ENCODE measurements at regions not wholly inside any gene's neighbourhood (a gene's known extent, or its start where the extent isn't known, plus 50 kb on each side); places are given as distances from the start of the nearest gene placed in this dataset.

GRCh38 chr7:118802726-118803125 is 578.2 kb downstream of the ANKRD7 start:
- H3K36me3 ChIP-seq = no peaks in the 10 kb centered on the region
- TF ChIP-seq, protein P1, sequence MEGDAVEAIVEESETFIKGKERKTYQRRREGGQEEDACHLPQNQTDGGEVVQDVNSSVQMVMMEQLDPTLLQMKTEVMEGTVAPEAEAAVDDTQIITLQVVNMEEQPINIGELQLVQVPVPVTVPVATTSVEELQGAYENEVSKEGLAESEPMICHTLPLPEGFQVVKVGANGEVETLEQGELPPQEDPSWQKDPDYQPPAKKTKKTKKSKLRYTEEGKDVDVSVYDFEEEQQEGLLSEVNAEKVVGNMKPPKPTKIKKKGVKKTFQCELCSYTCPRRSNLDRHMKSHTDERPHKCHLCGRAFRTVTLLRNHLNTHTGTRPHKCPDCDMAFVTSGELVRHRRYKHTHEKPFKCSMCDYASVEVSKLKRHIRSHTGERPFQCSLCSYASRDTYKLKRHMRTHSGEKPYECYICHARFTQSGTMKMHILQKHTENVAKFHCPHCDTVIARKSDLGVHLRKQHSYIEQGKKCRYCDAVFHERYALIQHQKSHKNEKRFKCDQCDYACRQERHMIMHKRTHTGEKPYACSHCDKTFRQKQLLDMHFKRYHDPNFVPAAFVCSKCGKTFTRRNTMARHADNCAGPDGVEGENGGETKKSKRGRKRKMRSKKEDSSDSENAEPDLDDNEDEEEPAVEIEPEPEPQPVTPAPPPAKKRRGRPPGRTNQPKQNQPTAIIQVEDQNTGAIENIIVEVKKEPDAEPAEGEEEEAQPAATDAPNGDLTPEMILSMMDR (IDR thresholded peaks at IDR 0.05) = no peak
- H3K4me3 ChIP-seq (ENCODE audit: low read depth in 1 of 2, low read length in 1 of 2) = no peak overlapping the region
- H3K4me1 ChIP-seq (ENCODE audit: control insufficient read depth in 1 of 2, insufficient read depth in 1 of 2, low read depth in 1 of 2, low read length in 1 of 2) = no peaks in the 10 kb centered on the region
- H3K27me3 ChIP-seq = no peaks in the 10 kb centered on the region
- no peaks in the 10 kb centered on the region for H3K9me3 ChIP-seq
- no peak overlapping the region for H3K27ac ChIP-seq

DNA sequence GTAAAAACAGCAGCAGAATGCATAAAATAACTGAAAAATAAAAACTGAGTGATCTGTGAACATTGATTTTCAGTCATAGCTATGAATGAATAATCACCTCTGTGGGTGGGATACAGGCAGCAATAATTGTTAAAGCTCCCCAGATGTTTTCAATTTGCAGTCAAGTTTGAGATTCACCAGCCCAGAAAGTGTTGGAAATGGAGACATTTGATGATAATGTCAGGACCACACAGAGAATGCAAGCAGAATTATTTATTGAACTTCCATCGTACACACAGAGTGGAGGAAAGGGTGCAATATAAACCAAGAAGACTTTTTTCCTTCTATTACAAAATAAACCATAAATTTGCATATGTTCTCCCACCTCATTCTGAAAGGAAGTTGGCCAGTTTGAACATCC is 601.7 kb downstream of the ANKRD7 start:
- no peaks in the 10 kb centered on the region for H3K36me3 ChIP-seq
- TF ChIP-seq, protein P1 (IDR thresholded peaks at IDR 0.05) = no peak
- H3K4me3 ChIP-seq (ENCODE audit: low read depth in 1 of 2, low read length in 1 of 2) = no peak overlapping the region
- no peaks in the 10 kb centered on the region for H3K4me1 ChIP-seq (ENCODE audit: control insufficient read depth in 1 of 2, insufficient read depth in 1 of 2, low read depth in 1 of 2, low read length in 1 of 2)
- H3K9me3 ChIP-seq = no peaks in the 10 kb centered on the region
- no peaks in the 10 kb centered on the region for H3K27me3 ChIP-seq
- no peak overlapping the region for H3K27ac ChIP-seq

DNA sequence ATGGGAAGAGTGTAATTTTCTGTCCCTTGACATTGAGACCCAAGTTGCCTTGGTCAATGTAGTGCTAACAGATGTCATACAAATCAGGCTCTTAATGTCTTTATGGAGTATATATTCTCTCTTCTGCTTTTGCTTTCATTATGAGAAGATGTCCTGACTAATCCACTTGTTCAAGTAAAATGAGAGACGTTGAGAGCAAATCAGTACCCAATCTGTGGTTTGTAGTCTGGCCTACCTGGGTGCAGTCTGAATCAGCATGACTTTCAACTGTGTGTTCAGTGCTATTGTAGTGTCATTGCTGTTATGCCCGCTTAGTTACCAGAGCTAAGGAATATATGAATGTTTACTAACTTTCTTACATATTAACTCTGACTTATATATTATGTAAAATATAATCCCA is 612.4 kb downstream of the ANKRD7 start:
- Histone ChIP-seq H3K9me3 (no peaks in the 10 kb centered on the region), H3K4me1 (ENCODE audit: control insufficient read depth in 1 of 2, insufficient read depth in 1 of 2, low read depth in 1 of 2, low read length in 1 of 2) (no peaks in the 10 kb centered on the region), H3K4me3 (ENCODE audit: low read depth in 1 of 2, low read length in 1 of 2) (no peak overlapping the region), H3K27ac (no peak overlapping the region), H3K27me3 (no peaks in the 10 kb centered on the region), H3K36me3 (no peaks in the 10 kb centered on the region)
- TF ChIP-seq, protein P1 (IDR thresholded peaks at IDR 0.05) = no peak

DNA sequence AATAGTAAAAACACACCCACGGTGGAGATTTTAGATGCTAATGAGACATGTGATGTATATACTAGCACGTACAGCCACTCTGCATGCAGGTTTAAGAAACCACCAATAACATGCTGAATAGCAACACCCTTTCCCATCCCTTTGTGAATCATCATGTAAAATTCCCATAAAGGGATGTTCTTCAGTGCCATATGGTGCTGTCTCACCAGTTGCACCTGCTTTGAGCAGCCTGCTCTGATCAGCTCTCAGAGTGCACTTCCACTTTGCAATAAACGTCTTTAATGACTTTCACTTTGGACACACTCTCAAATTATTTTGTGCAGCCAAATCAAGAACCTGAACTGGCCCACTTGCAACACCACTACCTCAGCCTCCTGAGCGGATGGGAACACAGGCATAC is 615.0 kb downstream of the ANKRD7 start:
- peaks cover 0 to under 1% of the 10 kb centered on the region in 2 experiments for H3K4me1 ChIP-seq (ENCODE audit: control insufficient read depth in 1 of 2, insufficient read depth in 1 of 2, low read depth in 1 of 2, low read length in 1 of 2)
- TF ChIP-seq, protein P1 (IDR thresholded peaks at IDR 0.05) = no peak
- no peaks in the 10 kb centered on the region for H3K27me3 ChIP-seq
- no peaks in the 10 kb centered on the region for H3K36me3 ChIP-seq
- H3K27ac ChIP-seq = no peak overlapping the region
- no peaks in the 10 kb centered on the region for H3K9me3 ChIP-seq
- H3K4me3 ChIP-seq (ENCODE audit: low read depth in 1 of 2, low read length in 1 of 2) = no peak overlapping the region

GRCh38 chr7:118843456-118843855 is 619.0 kb downstream of the ANKRD7 start:
- no peaks in the 10 kb centered on the region for H3K9me3 ChIP-seq
- H3K4me1 ChIP-seq (ENCODE audit: control insufficient read depth in 1 of 2, insufficient read depth in 1 of 2, low read depth in 1 of 2, low read length in 1 of 2) = peaks cover 0 to 11% of the 10 kb centered on the region in 2 experiments
- TF ChIP-seq, protein P1 (IDR thresholded peaks at IDR 0.05) = no peak
- no peaks in the 10 kb centered on the region for H3K36me3 ChIP-seq
- no peaks in the 10 kb centered on the region for H3K27me3 ChIP-seq
- H3K27ac ChIP-seq = no peak overlapping the region
- no peak overlapping the region for H3K4me3 ChIP-seq (ENCODE audit: low read depth in 1 of 2, low read length in 1 of 2)

- Histone ChIP-seq H3K36me3 (no peaks in the 10 kb centered on the region), H3K4me3 (ENCODE audit: low read depth in 1 of 2, low read length in 1 of 2) (no peak overlapping the region), H3K27ac (no peak overlapping the region), H3K9me3 (no peaks in the 10 kb centered on the region), H3K4me1 (ENCODE audit: control insufficient read depth in 1 of 2, insufficient read depth in 1 of 2, low read depth in 1 of 2, low read length in 1 of 2) (peaks cover 0 to 11% of the 10 kb centered on the region in 2 experiments), H3K27me3 (no peaks in the 10 kb centered on the region)
- TF ChIP-seq, protein P1 (IDR thresholded peaks at IDR 0.05) = no peak
Measured at GRCh38 chr7:118844748-118845147, 620.2 kb downstream of the ANKRD7 start.

Data from neutrophil (primary cell).